GM23338 (cell line): ENCODE measurements at regions not wholly inside any gene's neighbourhood (a gene's known extent, or its start where the extent isn't known, plus 50 kb on each side); places are given as distances from the start of the nearest gene placed in this dataset.
"Not testable (repeated sequence)": the region's sequence is repeated elsewhere in the genome, so short reads cannot be mapped to it uniquely, and the experiment has no call there.

Experiments used
- ATAC-seq: fragments of 200-7000 bp; cut with Tn5 transposase; 3 replicates; pipeline ENCODE4 v1.9.1; 2020
- DNase-seq: peaks from one replicate; pipeline ENCODE4 v3.0.0-alpha.2; 2015; ENCODE audit warnings: low spot score
- H2AFZ ChIP-seq: fragments of 200-600 bp; sonication (generic); 2 replicates; pipeline ENCODE4 v1.8.0; 2016; ENCODE audit warnings: antibody characterized with exemption, mild to moderate bottlenecking, moderate library complexity
- H3F3A ChIP-seq: fragments of 200-600 bp; sonication (generic); replicated peaks from 2 replicates; pipeline ENCODE4 v1.8.0; 2017; ENCODE audit warnings: antibody characterized with exemption, mixed run types, low read depth
- H3K27ac ChIP-seq: fragments of 200-600 bp; sonication (generic); 2 replicates; pipeline ENCODE4 v1.6.1; 2016; ENCODE audit warnings: low read depth
- H3K27me3 ChIP-seq: fragments of 200-600 bp; sonication (generic); 2 replicates; pipeline ENCODE4 v1.8.0; 2016; ENCODE audit warnings: mild to moderate bottlenecking, mixed run types, moderate library complexity; ENCODE audit not compliant: insufficient read depth
- H3K36me3 ChIP-seq: fragments of 200-600 bp; sonication (generic); 2 replicates; pipeline ENCODE4 v1.8.0; 2016; ENCODE audit warnings: mild to moderate bottlenecking; ENCODE audit not compliant: insufficient read depth
- H3K4me1 ChIP-seq: fragments of 200-600 bp; sonication (generic); 2 replicates; pipeline ENCODE4 v1.8.0; 2016; ENCODE audit warnings: mild to moderate bottlenecking, moderate library complexity; ENCODE audit not compliant: insufficient read depth
- H3K4me2 ChIP-seq: fragments of 200-600 bp; sonication (generic); 2 replicates; pipeline ENCODE4 v1.7.1; 2017; ENCODE audit warnings: mixed run types
- H3K4me3 ChIP-seq: fragments of 200-600 bp; sonication (generic); 2 replicates; pipeline ENCODE4 v1.6.1; 2016; ENCODE audit warnings: mixed run types
- H3K79me2 ChIP-seq: fragments of 200-600 bp; sonication (generic); replicated peaks from 2 replicates; pipeline ENCODE4 v1.8.0; 2017; ENCODE audit warnings: mild to moderate bottlenecking; ENCODE audit not compliant: insufficient read depth
- H3K9me2 ChIP-seq: fragments of 200-600 bp; sonication (generic); 2 replicates; pipeline ENCODE4 v1.8.0; 2017; ENCODE audit not compliant: insufficient read depth
- H4K20me1 ChIP-seq: fragments of 200-600 bp; sonication (generic); replicated peaks from 2 replicates; pipeline ENCODE4 v1.8.0; 2017; ENCODE audit warnings: mild to moderate bottlenecking; ENCODE audit not compliant: insufficient read depth
- H3K27ac Mint-ChIP-seq: 2 replicates; pipeline ENCODE4 v1.8.0; 2020; ENCODE audit warnings: inconsistent platforms, mild to moderate bottlenecking, moderate library complexity, mixed read lengths
- H3K27me3 Mint-ChIP-seq: 3 replicates; pipeline ENCODE4 v1.8.0; 2022; ENCODE audit warnings: low read depth, mild to moderate bottlenecking, moderate library complexity, mixed read lengths, inconsistent platforms; ENCODE audit not compliant: insufficient read depth, poor library complexity
- H3K36me3 Mint-ChIP-seq: 3 replicates; pipeline ENCODE4 v1.8.0; 2021; ENCODE audit warnings: low read depth, mild to moderate bottlenecking, inconsistent platforms, moderate library complexity, mixed read lengths
- H3K4me1 Mint-ChIP-seq: 3 replicates; pipeline ENCODE4 v1.8.0; 2020; ENCODE audit warnings: mild to moderate bottlenecking, inconsistent platforms, mixed read lengths
- H3K4me3 Mint-ChIP-seq: 3 replicates; pipeline ENCODE4 v1.8.0; 2021; ENCODE audit warnings: moderate library complexity, mild to moderate bottlenecking, inconsistent platforms, mixed read lengths
- H3K9me3 Mint-ChIP-seq: 3 replicates; pipeline ENCODE4 v1.8.0; 2020; ENCODE audit warnings: moderate library complexity, mild to moderate bottlenecking, inconsistent platforms, mixed read lengths
- EZH2phosphoT487 ChIP-seq: fragments of 200-600 bp; sonication (generic); IDR thresholded peaks from one replicate; pipeline ENCODE4 v1.8.1; 2018; ENCODE audit warnings: antibody characterized with exemption; ENCODE audit not compliant: unreplicated experiment
- NANOG ChIP-seq: IDR thresholded peaks from 2 replicates; pipeline ENCODE4 v1.6.1; 2016; ENCODE audit warnings: antibody characterized with exemption, borderline replicate concordance
- POLR2AphosphoS5 ChIP-seq: IDR thresholded peaks from 2 replicates; pipeline ENCODE4 v1.6.1; 2016; ENCODE audit warnings: antibody characterized with exemption, low read depth
- ZNF331 ChIP-seq: fragments of 250-450 bp; sonication (Bioruptor Pico); IDR thresholded peaks from 2 replicates; pipeline ENCODE4 v1.5.0; 2020; ENCODE audit warnings: low read depth, mild to moderate bottlenecking, moderate library complexity
- TF ChIP-seq, protein P1 (sequence below): fragments of 250-450 bp; sonication (Bioruptor Pico); IDR thresholded peaks from 2 replicates; pipeline ENCODE4 v1.5.0; 2020; ENCODE audit warnings: mild to moderate bottlenecking, moderate library complexity

DNA sequence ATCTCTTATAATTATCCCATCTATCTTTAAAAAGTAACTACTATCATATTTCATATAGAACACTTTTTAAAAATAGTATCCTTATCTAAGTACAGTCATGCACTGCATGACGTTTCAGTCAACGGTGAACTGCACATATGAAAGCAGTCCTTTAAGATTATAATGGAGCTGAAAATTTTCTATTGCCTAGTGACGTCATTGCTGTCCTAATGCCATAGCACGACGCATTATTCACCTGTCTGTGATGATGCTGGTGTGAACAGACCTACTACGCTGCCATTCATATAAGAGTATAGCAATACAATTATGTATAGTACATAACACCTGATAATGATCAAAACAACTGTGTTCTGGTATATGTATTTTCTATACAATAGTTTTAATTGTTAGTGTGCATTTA lies 225.0 kb downstream of the SOX2 start (continued):
- TF ChIP-seq, protein P1, sequence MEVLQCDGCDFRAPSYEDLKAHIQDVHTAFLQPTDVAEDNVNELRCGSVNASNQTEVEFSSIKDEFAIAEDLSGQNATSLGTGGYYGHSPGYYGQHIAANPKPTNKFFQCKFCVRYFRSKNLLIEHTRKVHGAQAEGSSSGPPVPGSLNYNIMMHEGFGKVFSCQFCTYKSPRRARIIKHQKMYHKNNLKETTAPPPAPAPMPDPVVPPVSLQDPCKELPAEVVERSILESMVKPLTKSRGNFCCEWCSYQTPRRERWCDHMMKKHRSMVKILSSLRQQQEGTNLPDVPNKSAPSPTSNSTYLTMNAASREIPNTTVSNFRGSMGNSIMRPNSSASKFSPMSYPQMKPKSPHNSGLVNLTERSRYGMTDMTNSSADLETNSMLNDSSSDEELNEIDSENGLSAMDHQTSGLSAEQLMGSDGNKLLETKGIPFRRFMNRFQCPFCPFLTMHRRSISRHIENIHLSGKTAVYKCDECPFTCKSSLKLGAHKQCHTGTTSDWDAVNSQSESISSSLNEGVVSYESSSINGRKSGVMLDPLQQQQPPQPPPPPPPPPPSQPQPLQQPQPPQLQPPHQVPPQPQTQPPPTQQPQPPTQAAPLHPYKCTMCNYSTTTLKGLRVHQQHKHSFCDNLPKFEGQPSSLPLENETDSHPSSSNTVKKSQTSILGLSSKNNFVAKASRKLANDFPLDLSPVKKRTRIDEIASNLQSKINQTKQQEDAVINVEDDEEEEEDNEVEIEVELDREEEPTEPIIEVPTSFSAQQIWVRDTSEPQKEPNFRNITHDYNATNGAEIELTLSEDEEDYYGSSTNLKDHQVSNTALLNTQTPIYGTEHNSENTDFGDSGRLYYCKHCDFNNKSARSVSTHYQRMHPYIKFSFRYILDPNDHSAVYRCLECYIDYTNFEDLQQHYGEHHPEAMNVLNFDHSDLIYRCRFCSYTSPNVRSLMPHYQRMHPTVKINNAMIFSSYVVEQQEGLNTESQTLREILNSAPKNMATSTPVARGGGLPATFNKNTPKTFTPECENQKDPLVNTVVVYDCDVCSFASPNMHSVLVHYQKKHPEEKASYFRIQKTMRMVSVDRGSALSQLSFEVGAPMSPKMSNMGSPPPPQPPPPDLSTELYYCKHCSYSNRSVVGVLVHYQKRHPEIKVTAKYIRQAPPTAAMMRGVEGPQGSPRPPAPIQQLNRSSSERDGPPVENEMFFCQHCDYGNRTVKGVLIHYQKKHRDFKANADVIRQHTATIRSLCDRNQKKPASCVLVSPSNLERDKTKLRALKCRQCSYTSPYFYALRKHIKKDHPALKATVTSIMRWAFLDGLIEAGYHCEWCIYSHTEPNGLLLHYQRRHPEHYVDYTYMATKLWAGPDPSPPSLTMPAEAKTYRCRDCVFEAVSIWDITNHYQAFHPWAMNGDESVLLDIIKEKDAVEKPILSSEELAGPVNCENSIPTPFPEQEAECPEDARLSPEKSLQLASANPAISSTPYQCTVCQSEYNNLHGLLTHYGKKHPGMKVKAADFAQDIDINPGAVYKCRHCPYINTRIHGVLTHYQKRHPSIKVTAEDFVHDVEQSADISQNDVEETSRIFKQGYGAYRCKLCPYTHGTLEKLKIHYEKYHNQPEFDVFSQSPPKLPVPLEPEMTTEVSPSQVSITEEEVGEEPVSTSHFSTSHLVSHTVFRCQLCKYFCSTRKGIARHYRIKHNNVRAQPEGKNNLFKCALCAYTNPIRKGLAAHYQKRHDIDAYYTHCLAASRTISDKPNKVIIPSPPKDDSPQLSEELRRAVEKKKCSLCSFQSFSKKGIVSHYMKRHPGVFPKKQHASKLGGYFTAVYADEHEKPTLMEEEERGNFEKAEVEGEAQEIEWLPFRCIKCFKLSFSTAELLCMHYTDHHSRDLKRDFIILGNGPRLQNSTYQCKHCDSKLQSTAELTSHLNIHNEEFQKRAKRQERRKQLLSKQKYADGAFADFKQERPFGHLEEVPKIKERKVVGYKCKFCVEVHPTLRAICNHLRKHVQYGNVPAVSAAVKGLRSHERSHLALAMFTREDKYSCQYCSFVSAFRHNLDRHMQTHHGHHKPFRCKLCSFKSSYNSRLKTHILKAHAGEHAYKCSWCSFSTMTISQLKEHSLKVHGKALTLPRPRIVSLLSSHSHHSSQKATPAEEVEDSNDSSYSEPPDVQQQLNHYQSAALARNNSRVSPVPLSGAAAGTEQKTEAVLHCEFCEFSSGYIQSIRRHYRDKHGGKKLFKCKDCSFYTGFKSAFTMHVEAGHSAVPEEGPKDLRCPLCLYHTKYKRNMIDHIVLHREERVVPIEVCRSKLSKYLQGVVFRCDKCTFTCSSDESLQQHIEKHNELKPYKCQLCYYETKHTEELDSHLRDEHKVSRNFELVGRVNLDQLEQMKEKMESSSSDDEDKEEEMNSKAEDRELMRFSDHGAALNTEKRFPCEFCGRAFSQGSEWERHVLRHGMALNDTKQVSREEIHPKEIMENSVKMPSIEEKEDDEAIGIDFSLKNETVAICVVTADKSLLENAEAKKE (CRISPR knock-in tag), result no peak

DNA sequence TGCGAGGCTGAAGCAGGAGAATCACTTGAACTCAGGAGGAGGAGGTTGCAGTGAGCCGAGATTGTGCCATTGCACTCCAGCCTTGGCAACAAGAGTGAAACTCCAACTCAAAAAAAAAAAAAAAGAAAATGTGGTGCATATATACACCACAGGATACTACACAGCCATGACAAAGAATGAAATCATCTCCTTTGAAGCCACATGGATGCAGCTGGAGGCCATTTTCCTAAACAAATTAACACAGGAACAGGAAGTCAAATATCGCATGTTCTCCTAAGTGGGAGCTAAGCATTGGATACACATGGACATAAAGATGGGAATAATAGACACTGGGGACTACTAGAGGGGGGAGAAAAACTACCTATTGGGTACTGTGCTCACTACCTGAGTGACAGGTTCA lies 226.9 kb downstream of the SOX2 start:
- peaks cover 35% of the 10 kb centered on the region for H3K4me1 Mint-ChIP-seq
- H3K9me3 Mint-ChIP-seq, H3K36me3 Mint-ChIP-seq, H3K36me3 ChIP-seq, H3K27ac Mint-ChIP-seq, H2AFZ ChIP-seq, H3K9me2 ChIP-seq, H3K27me3 ChIP-seq, H3K4me3 ChIP-seq, H3K27me3 Mint-ChIP-seq, H3K4me3 Mint-ChIP-seq, ATAC-seq, H4K20me1 ChIP-seq, DNase-seq, H3K27ac ChIP-seq, H3K4me2 ChIP-seq, H3K79me2 ChIP-seq, H3F3A ChIP-seq: not testable (repeated sequence)
- peaks cover 34% of the 10 kb centered on the region for H3K4me1 ChIP-seq

DNA sequence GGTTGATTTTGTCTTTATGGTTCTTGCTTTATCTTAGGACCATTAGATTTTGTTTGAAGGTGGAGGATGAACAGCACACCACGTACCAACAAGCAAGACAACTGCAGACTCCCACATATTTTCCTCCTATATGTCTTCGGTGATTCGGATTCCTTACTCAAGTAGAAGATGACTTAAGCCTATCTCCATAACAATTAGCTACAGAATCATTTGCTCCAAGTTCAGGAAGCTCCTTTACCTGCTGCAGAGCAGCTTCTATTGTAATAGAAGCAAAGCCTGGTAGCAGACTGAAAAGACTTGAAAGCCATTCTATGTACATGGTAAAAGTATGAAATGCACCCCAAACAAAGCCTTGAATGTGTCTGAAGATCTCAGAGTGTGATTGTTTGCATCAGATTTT lies 229.0 kb downstream of the SOX2 start:
- peak overlapping the region; percentile 27; the same call in 1 of the 2 replicates for H3K27ac Mint-ChIP-seq
- H3K4me1 ChIP-seq, result peaks cover 36% of the 10 kb centered on the region
- no peak overlapping the region for H3K4me3 ChIP-seq
- no peaks in the 10 kb centered on the region for H3K9me2 ChIP-seq
- H3K27me3 Mint-ChIP-seq, result peaks cover 12% of the 10 kb centered on the region
- H3K27me3 ChIP-seq, result no peaks in the 10 kb centered on the region
- DNase-seq (peak; percentile 72), ATAC-seq (peak; percentile 87)
- peaks cover 7% of the 10 kb centered on the region; the same call in 2 of the 3 replicates for H3K36me3 Mint-ChIP-seq
- no peaks in the 10 kb centered on the region for H3K36me3 ChIP-seq
- 0 out of 3 replicates have a peak overlapping the region, but pooled peaks have one; percentile 7 for H3K4me3 Mint-ChIP-seq
- no peaks in the 10 kb centered on the region for H4K20me1 ChIP-seq
- H3K4me1 Mint-ChIP-seq, result peaks cover 40% of the 10 kb centered on the region
- H3K9me3 Mint-ChIP-seq, result peaks cover 8% of the 10 kb centered on the region; the same call in 2 of the 3 replicates
- H3K79me2 ChIP-seq, result no peaks in the 10 kb centered on the region
- peak overlapping the region; percentile 13 for H3K4me2 ChIP-seq
- no peak overlapping the region for H3K27ac ChIP-seq
- no peaks in the 10 kb centered on the region for H3F3A ChIP-seq
- no peak overlapping the region for H2AFZ ChIP-seq
- no peak for TF ChIP-seq ZNF331 (CRISPR knock-in tag)
- TF ChIP-seq NANOG, result 0 out of 2 replicates have a peak, but pooled peaks have one; percentile 62
- TF ChIP-seq, protein P1 (CRISPR knock-in tag), result peak; percentile 94
- no peak for TF ChIP-seq EZH2phosphoT487
- TF ChIP-seq POLR2AphosphoS5, result no peak
